ENCODE measurements at regions not wholly inside any gene's neighbourhood (a gene's known extent, or its start where the extent isn't known, plus 50 kb on each side); places are given as distances from the start of the nearest gene placed in this dataset.
"Not testable (repeated sequence)": the region's sequence is repeated elsewhere in the genome, so short reads cannot be mapped to it uniquely, and the experiment has no call there.

DNA sequence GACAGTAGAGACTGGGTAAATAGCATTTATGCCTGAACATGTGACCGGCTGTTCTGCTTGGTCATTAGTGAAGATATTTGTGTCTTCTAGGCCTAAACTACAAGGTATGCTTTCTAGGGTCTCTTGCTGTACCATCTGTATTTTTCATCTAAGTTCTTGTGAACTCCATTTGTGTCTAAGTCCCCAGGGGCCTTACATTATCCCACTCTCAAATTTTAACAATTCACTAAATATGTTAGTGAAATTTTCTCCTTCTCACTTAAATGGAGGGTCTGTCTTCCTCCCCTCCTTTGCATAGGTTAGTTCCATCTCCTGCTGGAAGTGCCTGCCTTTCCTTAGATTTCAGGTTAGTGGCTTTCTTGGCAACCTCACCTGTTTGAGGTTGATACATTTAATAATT lies 382.6 kb downstream of the RAD51AP2 start:
- Histone ChIP-seq H2AFZ (ENCODE audit: low read depth, low read length, severe bottlenecking) (no peak overlapping the region), H3K27me3 (ENCODE audit: low read length) (no peaks in the 10 kb centered on the region), H3K9me3 (ENCODE audit: insufficient read depth, low read length) (no peaks in the 10 kb centered on the region), H4K20me1 (ENCODE audit: low read depth, low read length) (no peaks in the 10 kb centered on the region), H3K4me2 (ENCODE audit: low read depth, low read length, poor library complexity, severe bottlenecking) (no peak overlapping the region), H3F3A (ENCODE audit: insufficient read depth) (no peaks in the 10 kb centered on the region), H3K79me2 (ENCODE audit: insufficient read depth, low read length) (no peaks in the 10 kb centered on the region), H3K9ac (ENCODE audit: low read length) (no peak overlapping the region), H3K4me3 (ENCODE audit: insufficient read depth, low read length, poor library complexity, severe bottlenecking) (no peak overlapping the region), H3K36me3 (ENCODE audit: low read length) (no peaks in the 10 kb centered on the region), H3K9me2 (replicated peaks; ENCODE audit: insufficient read depth, low read length) (no peaks in the 10 kb centered on the region), H3K27ac (ENCODE audit: low read depth, low read length) (no peak overlapping the region)
- TF ChIP-seq CTCF (IDR thresholded peaks at IDR 0.05; ENCODE audit: insufficient read depth, low read length, poor library complexity, severe bottlenecking), result no peak
- TF ChIP-seq EZH2phosphoT487 (conservative IDR thresholded peaks at IDR 0.05; ENCODE audit: low read length), result no peak

- Histone ChIP-seq H3K79me2 (ENCODE audit: insufficient read depth, low read length) (no peaks in the 10 kb centered on the region), H3K9ac (ENCODE audit: low read length) (no peak overlapping the region), H4K20me1 (ENCODE audit: low read depth, low read length) (no peaks in the 10 kb centered on the region), H3K9me2 (replicated peaks; ENCODE audit: insufficient read depth, low read length) (no peaks in the 10 kb centered on the region), H2AFZ (ENCODE audit: low read depth, low read length, severe bottlenecking) (no peak overlapping the region), H3K9me3 (ENCODE audit: insufficient read depth, low read length) (no peaks in the 10 kb centered on the region), H3K4me3 (ENCODE audit: insufficient read depth, low read length, poor library complexity, severe bottlenecking) (no peak overlapping the region), H3F3A (ENCODE audit: insufficient read depth) (no peaks in the 10 kb centered on the region), H3K36me3 (ENCODE audit: low read length) (no peaks in the 10 kb centered on the region), H3K27ac (ENCODE audit: low read depth, low read length) (no peak overlapping the region), H3K4me2 (ENCODE audit: low read depth, low read length, poor library complexity, severe bottlenecking) (no peak overlapping the region), H3K27me3 (ENCODE audit: low read length) (no peaks in the 10 kb centered on the region)
- TF ChIP-seq CTCF (IDR thresholded peaks at IDR 0.05; ENCODE audit: insufficient read depth, low read length, poor library complexity, severe bottlenecking) (no peak), EZH2phosphoT487 (conservative IDR thresholded peaks at IDR 0.05; ENCODE audit: low read length) (no peak)
Observed at GRCh38 chr2:17133052-17133671, 385.1 kb downstream of the RAD51AP2 start.

DNA sequence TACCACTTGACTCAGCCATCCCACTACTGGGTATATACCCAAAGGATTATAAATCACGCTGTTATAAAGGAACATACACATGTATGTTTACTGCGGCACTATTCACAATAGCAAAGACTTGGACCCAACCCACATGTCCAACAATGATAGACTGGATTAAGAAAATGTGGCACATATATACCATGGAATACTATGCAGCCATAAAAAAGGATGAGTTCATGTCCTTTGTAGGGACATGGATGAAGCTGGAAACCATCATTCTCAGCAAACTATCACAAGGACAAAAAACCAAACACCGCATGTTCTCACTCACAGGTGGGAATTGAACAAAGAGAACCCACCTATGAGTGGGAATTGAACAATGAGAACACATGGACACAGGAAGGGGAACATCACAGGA lies 387.6 kb downstream of the RAD51AP2 start:
- H3K36me3 ChIP-seq (ENCODE audit: low read length); H3K9me2 ChIP-seq (replicated peaks; ENCODE audit: insufficient read depth, low read length); H2AFZ ChIP-seq (ENCODE audit: low read depth, low read length, severe bottlenecking); H3K79me2 ChIP-seq (ENCODE audit: insufficient read depth, low read length); H4K20me1 ChIP-seq (ENCODE audit: low read depth, low read length); H3K27ac ChIP-seq (ENCODE audit: low read depth, low read length); H3K9ac ChIP-seq (ENCODE audit: low read length); H3K9me3 ChIP-seq (ENCODE audit: insufficient read depth, low read length); H3K27me3 ChIP-seq (ENCODE audit: low read length); H3F3A ChIP-seq (ENCODE audit: insufficient read depth); H3K4me2 ChIP-seq (ENCODE audit: low read depth, low read length, poor library complexity, severe bottlenecking); H3K4me3 ChIP-seq (ENCODE audit: insufficient read depth, low read length, poor library complexity, severe bottlenecking): not testable (repeated sequence)

GRCh38 chr2:17125989-17126620 lies 392.1 kb downstream of the RAD51AP2 start:
- H3K27ac ChIP-seq (ENCODE audit: low read depth, low read length), result no peak overlapping the region
- H3K9me2 ChIP-seq (replicated peaks; ENCODE audit: insufficient read depth, low read length), result no peaks in the 10 kb centered on the region
- H3K4me3 ChIP-seq (ENCODE audit: insufficient read depth, low read length, poor library complexity, severe bottlenecking), result no peak overlapping the region
- no peaks in the 10 kb centered on the region for H3K79me2 ChIP-seq (ENCODE audit: insufficient read depth, low read length)
- H3K9me3 ChIP-seq (ENCODE audit: insufficient read depth, low read length), result no peaks in the 10 kb centered on the region
- H3K27me3 ChIP-seq (ENCODE audit: low read length), result no peaks in the 10 kb centered on the region
- no peak overlapping the region for H2AFZ ChIP-seq (ENCODE audit: low read depth, low read length, severe bottlenecking)
- no peaks in the 10 kb centered on the region for H4K20me1 ChIP-seq (ENCODE audit: low read depth, low read length)
- no peak overlapping the region for H3K9ac ChIP-seq (ENCODE audit: low read length)
- TF ChIP-seq CTCF (IDR thresholded peaks at IDR 0.05; ENCODE audit: insufficient read depth, low read length, poor library complexity, severe bottlenecking) (no peak), EZH2phosphoT487 (conservative IDR thresholded peaks at IDR 0.05; ENCODE audit: low read length) (no peak)
- H3K36me3 ChIP-seq (ENCODE audit: low read length), result no peaks in the 10 kb centered on the region
- H3K4me2 ChIP-seq (ENCODE audit: low read depth, low read length, poor library complexity, severe bottlenecking), result no peak overlapping the region
- H3F3A ChIP-seq (ENCODE audit: insufficient read depth), result no peaks in the 10 kb centered on the region

Measured in SU-DHL-6 (cell line).